ENCODE measurements at regions not wholly inside any gene's neighbourhood (a gene's known extent, or its start where the extent isn't known, plus 50 kb on each side); places are given as distances from the start of the nearest gene placed in this dataset.

- Histone ChIP-seq H3K9me3 (no peaks in the 10 kb centered on the region), H3K36me3 (no peaks in the 10 kb centered on the region), H3K4me3 (no peak overlapping the region), H3K27me3 (no peaks in the 10 kb centered on the region), H3K27ac (replicated peaks in 1 of 4) (no peak overlapping the region), H3K4me1 (peaks cover 0 to 2% (median 0%) of the 10 kb centered on the region in 4 donors)
- TF ChIP-seq EP300 (IDR thresholded peaks at IDR 0.05): no peak
- TF ChIP-seq CTCF (IDR thresholded peaks at IDR 0.05): no peak
- TF ChIP-seq POLR2AphosphoS5 (IDR thresholded peaks at IDR 0.05): no peak
- TF ChIP-seq POLR2A (IDR thresholded peaks at IDR 0.05; ENCODE audit: low read depth): no peak
- 20% methylated on average over 4 of the region's 4 CpGs for WGBS
- DNase-seq (ENCODE audit: extremely low spot score): no peak
- intact Hi-C loops (cut with DNase I): no loop called here
Measured at GRCh38 chr10:90222372-90222771, 521.0 kb downstream of the KIF20B start.

- H3K4me1 ChIP-seq: peaks cover 0 to 2% (median 0%) of the 10 kb centered on the region in 4 donors
- no peak for DNase-seq (ENCODE audit: extremely low spot score)
- H3K27ac ChIP-seq (replicated peaks in 1 of 4): no peak overlapping the region
- intact Hi-C loops (cut with DNase I): no loop called here
- TF ChIP-seq POLR2AphosphoS5 (IDR thresholded peaks at IDR 0.05): no peak
- TF ChIP-seq POLR2A (IDR thresholded peaks at IDR 0.05; ENCODE audit: low read depth): no peak
- no peak for TF ChIP-seq EP300 (IDR thresholded peaks at IDR 0.05)
- no peak for TF ChIP-seq CTCF (IDR thresholded peaks at IDR 0.05)
- H3K27me3 ChIP-seq: no peaks in the 10 kb centered on the region
- no peak overlapping the region for H3K4me3 ChIP-seq
- no peaks in the 10 kb centered on the region for H3K36me3 ChIP-seq
- WGBS: 74% methylated on average over 5 of the region's 5 CpGs
- no peaks in the 10 kb centered on the region for H3K9me3 ChIP-seq
Measured at GRCh38 chr10:90222939-90223338, 521.5 kb downstream of the KIF20B start.

GRCh38 chr10:90224791-90225566 is 523.6 kb downstream of the KIF20B start:
- 98% methylated on average over 2 of the region's 2 CpGs for WGBS
- DNase-seq (ENCODE audit: extremely low spot score): no peak
- H3K27ac ChIP-seq (replicated peaks in 1 of 4): no peak overlapping the region
- H3K4me3 ChIP-seq: no peak overlapping the region
- H3K27me3 ChIP-seq: no peaks in the 10 kb centered on the region
- H3K4me1 ChIP-seq: peaks cover 0 to 2% (median 0%) of the 10 kb centered on the region in 4 donors
- TF ChIP-seq POLR2A (IDR thresholded peaks at IDR 0.05; ENCODE audit: low read depth) (no peak), EP300 (IDR thresholded peaks at IDR 0.05) (no peak), POLR2AphosphoS5 (IDR thresholded peaks at IDR 0.05) (no peak), CTCF (IDR thresholded peaks at IDR 0.05) (no peak)
- H3K9me3 ChIP-seq: no peaks in the 10 kb centered on the region
- intact Hi-C loops (cut with DNase I): no loop called here
- no peaks in the 10 kb centered on the region for H3K36me3 ChIP-seq

GRCh38 chr10:90226517-90226916 is 525.1 kb downstream of the KIF20B start:
- no peak for DNase-seq (ENCODE audit: extremely low spot score)
- Histone ChIP-seq H3K27ac (replicated peaks in 1 of 4) (no peak overlapping the region), H3K4me1 (peaks cover 0 to 2% (median 0%) of the 10 kb centered on the region in 4 donors), H3K4me3 (no peak overlapping the region), H3K27me3 (no peaks in the 10 kb centered on the region), H3K36me3 (no peaks in the 10 kb centered on the region), H3K9me3 (no peaks in the 10 kb centered on the region)
- intact Hi-C loops (cut with DNase I): no loop called here
- WGBS: 90% methylated on average over 3 of the region's 3 CpGs
- no peak for TF ChIP-seq POLR2A (IDR thresholded peaks at IDR 0.05; ENCODE audit: low read depth)
- no peak for TF ChIP-seq CTCF (IDR thresholded peaks at IDR 0.05)
- TF ChIP-seq POLR2AphosphoS5 (IDR thresholded peaks at IDR 0.05): no peak
- TF ChIP-seq EP300 (IDR thresholded peaks at IDR 0.05): no peak

Data from esophagus muscularis mucosa (tissue), 4 donors.